HG02642 (cell line): ENCODE measurements at regions not wholly inside any gene's neighbourhood (a gene's known extent, or its start where the extent isn't known, plus 50 kb on each side); places are given as distances from the start of the nearest gene placed in this dataset.

Experiments used
- ATAC-seq: cut with Tn5 transposase; IDR thresholded peaks from one replicate; pipeline ENCODE4 v1.9.1; 2021; ENCODE audit warnings: mild to moderate bottlenecking; ENCODE audit not compliant: unreplicated experiment, poor library complexity

GRCh38 chr6:88266126-88266525 lies 100.0 kb upstream of the CNR1 start:
- no peak for ATAC-seq

- ATAC-seq = no peak
These were observed 97.4 kb upstream of the CNR1 start for GRCh38 chr6:88263591-88263990.

- ATAC-seq = no peak
These were observed 96.2 kb upstream of the CNR1 start for GRCh38 chr6:88262332-88262731.

- ATAC-seq = no peak
These were observed 85.2 kb upstream of the CNR1 start for GRCh38 chr6:88251301-88251700.

- no peak for ATAC-seq
These were observed 82.7 kb upstream of the CNR1 start for GRCh38 chr6:88248709-88249321.

- ATAC-seq = no peak
These were observed 80.5 kb upstream of the CNR1 start for GRCh38 chr6:88246654-88247053.

GRCh38 chr6:88244721-88245120 lies 78.6 kb upstream of the CNR1 start:
- ATAC-seq = no peak

GRCh38 chr6:88238901-88239300 lies 72.8 kb upstream of the CNR1 start:
- no peak for ATAC-seq

GRCh38 chr6:88238065-88238464 lies 71.9 kb upstream of the CNR1 start:
- ATAC-seq = peak; percentile 70

GRCh38 chr6:88236612-88237360 lies 70.6 kb upstream of the CNR1 start:
- ATAC-seq = no peak

- ATAC-seq = no peak
These were observed 66.6 kb upstream of the CNR1 start for GRCh38 chr6:88232753-88233152.

GRCh38 chr6:88223298-88223697 lies 57.2 kb upstream of the CNR1 start:
- no peak for ATAC-seq

- ATAC-seq = no peak
These were observed 54.3 kb upstream of the CNR1 start for GRCh38 chr6:88220493-88220892.

GRCh38 chr6:88216182-88216581 lies 50.0 kb upstream of the CNR1 start:
- no peak for ATAC-seq
